NCI-H510A treated with DMSO at 0.1 percent for 48 hours (cell line): ENCODE measurements at regions not wholly inside any gene's neighbourhood (a gene's known extent, or its start where the extent isn't known, plus 50 kb on each side); places are given as distances from the start of the nearest gene placed in this dataset.
"Not testable (repeated sequence)": the region's sequence is repeated elsewhere in the genome, so short reads cannot be mapped to it uniquely, and the experiment has no call there.

ENCODE experiments used
- DNase-seq: peaks from one replicate; lab custom pipeline; 2025; lab: John Stamatoyannopoulos, UW

DNA sequence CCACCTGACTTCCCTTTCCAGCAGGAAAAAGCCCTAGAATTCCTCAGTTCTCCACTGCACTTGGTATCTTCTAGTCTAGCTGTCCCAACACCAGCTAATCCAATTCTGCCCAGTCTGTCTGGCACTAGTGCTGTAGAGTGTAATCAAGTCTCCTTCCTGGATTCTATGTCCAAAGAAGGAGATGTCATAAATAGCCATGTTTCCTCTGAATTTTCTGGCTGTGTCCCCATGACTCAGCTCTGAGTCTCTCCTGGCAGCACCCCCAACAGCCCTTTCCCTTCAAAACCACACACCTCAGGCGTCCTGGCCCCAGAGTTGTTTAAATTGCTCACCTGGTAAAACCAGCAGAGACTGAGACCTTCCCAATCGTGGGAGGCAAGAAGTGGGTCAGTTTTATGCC, 197.2 kb downstream of the GRXCR1 start:
- DNase-seq: no peak

DNA sequence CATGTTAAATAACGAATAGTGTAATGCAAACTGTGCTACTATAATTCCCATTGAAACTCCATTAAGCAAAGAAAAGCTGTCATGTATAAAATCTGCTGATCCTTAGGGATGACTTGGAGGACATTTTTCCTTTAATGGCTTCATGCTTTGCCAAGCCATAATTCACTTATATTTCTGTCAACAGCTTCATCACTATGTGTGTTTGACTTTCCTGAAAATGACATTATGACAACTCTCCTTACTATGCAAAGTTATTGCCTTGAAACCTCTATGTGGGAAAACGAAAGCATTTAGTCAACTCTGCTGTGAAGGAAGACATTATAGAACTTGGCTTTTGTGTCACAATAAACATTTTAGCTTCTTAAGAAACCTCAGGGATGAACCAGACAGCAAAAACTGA, 210.5 kb downstream of the GRXCR1 start:
- DNase-seq: no peak

DNA sequence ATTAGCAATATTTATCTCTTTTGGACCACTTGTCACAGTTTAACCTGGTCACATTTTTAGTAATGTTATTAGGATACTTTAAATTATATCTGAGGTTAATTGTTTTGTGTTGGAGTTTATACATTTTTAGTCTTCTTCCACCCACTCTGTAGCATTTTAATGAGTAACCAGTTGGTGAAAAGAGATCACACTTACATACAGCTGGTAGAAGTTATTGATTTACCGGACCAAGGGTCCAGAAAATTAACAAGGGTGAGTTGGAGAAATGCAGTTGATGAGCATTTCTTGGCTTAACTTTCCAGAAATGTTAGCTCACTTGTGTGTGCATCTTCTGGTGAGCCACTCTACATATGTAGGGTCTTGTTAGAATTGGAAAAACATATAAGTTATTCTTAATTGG, 219.6 kb downstream of the GRXCR1 start:
- DNase-seq: no peak

DNA sequence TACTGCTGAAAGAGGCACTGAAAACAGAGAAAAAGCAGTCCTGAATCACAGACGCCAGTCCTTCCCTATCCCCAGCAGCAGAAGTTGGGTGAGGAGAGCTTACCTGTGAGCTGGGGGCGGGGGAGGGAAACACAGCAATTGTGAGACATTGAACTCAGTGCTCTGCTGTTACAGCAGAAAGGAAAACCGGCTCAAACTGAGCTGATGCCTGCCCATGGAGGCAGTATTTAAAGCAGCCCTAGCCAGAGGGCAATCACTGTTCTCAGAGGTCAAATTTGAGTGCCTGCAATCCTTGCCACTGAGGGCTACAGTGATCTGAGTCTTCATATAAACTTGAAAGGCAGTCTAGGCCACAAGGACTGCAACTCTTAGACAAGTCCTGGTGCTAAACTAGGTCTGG, 220.7 kb downstream of the GRXCR1 start:
- no peak for DNase-seq

DNA sequence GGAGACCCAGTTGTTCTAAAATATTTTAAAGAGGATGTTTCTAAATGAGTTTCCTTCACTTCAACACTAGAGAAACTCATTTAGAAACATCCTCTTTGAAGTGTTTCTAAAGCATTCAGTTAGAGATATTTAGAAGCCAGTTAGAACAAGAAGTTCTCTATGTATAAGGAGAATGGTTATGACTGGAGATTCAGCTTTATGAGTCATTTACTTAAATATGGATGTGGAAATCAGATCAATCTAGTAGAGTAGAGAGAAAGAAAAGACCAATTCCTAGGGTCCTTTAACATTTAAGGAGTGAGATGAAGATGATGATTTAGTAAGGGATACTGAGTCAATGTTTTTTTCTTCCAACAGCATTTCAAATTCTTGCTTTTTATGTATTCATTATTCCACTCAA, 234.1 kb downstream of the GRXCR1 start:
- no peak for DNase-seq

DNA sequence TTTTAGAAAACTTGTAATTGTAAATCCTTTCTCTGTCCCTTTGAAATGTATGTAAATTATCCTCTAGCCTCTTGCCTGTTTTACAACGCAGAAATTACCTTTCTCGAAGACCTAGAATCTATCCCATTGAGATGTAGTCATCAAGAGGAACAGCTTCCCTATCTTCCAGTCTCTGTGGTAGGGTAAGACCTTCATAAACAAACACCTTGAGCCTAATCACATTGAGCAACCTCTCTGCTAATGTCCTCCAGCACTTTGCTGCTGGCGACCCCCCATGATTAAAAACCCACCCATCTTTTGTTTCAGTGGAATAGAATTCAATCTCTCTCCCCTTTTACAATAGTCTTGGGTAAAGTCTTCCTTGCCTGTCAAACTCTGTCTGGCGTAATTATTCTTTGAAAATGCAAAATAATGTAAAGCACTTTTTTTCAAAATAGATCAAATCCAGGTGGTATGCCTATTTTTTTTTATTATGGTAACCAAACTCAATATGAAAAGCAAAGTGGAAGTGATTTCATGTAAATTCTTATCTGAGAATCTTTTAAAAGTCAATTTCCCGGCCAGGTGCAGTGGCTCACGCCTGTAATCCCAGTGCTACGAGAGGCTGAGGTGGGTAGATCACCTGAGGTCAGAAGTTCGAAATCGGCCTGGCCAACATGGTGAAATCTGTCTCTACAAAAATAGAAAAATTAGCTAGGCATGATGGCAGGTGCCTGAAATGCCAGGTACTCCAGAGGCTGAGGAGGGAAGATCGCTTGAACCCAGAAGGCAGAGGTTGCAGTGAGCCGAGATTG, 237.9 kb downstream of the GRXCR1 start:
- no peak for DNase-seq

DNA sequence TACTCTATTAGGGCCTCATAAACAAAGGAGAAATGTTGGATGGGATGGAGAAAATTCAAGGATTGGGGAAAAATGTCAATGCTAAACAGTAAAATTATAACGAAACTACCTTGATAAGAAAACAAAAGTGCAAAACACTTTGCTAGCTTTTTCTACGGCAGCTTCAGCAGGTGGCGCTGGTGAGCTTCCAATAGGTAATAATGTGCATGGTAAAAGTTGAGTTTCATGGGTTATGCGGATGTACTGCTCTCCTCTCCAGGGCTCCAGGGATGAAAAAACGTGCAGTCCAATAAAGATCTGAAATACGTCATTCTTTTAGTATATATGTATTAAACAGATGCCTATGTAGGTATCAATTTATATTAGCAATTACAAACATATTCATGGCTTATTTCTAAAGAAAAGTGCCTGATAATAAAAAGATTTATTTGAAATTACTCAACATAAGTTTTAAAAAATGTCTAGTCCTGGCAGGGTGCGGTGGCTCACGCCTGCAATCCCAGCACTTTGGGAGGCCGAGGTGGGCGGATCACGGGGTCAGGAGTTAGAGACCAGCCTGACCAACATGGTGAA, 239.6 kb downstream of the GRXCR1 start:
- peak; percentile 58 for DNase-seq

DNA sequence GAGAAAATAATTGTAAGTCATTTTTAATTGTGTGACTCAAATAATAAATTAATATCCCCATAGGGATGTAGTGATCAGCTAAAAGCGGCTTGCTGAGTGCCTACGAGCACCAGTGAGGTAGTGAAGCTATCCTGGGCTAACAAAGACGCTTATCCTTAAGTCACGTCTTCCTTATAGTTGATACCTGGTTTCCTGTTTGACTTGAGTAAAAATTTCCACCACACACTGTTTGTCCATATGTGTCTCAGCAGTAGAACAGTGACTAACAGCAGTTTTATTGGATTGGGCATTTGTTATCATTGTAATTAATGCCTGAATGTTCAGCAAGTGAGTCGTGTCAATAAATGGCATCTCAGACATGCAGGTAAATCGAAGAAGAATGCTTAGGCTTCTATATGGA, 241.1 kb downstream of the GRXCR1 start:
- DNase-seq: no peak

DNA sequence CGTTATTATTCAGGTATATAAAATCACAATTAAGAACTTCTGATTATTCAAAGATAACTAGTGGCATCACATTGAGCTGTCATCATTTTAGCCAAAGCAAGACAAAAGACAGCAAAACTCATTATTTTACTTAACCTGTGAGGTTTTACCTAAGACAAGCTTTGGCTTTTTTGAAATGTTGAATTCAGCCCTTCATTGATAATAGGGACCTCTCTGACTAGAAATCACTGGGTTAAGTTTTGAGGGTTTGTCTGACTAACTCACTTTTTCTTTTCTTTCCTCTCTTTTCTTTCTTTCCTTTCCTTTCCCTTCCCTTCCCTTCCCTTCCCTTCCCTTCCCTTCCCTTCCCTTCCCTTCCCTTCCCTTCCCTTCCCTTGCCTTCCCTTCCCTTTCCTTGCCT, 244.2 kb downstream of the GRXCR1 start:
- no peak for DNase-seq

DNA sequence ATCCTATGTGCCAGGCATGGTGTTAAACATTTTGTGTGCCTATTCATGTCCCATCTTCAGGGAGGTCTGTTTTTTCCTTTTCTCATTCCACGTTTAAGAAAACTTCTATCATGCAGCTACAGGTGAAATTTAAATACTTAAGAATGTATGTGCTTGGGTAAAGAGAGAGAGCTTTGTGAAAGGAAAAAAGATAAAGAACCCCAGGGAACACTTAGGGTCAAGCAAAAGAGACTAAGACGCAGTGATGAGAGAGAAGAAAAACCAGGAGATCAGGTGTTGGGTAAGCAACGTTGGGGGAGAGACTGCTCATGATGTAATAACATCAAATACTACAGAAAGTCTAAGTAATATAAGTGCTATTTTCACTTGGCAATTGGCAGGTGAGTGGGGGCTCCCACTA, 253.7 kb downstream of the GRXCR1 start:
- no peak for DNase-seq

DNA sequence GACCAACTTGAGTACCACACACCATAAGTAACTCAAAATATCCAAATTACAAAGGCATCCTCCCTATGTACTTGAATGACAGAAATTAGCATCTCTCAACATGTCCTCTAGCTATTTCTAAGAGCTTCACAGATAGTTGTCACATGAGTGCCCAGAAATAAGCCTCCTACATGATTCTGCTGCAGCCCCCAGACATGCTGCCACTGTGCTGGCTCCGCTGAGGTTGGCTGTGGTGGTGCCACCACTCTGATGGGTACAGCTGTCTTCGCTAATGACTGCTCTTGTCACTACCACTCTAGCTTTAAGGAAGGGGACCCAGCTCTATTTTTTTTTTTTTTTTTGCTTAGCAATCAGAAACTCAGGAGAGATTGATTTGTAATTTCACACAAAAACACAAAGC, 256.0 kb downstream of the GRXCR1 start:
- no peak for DNase-seq

DNA sequence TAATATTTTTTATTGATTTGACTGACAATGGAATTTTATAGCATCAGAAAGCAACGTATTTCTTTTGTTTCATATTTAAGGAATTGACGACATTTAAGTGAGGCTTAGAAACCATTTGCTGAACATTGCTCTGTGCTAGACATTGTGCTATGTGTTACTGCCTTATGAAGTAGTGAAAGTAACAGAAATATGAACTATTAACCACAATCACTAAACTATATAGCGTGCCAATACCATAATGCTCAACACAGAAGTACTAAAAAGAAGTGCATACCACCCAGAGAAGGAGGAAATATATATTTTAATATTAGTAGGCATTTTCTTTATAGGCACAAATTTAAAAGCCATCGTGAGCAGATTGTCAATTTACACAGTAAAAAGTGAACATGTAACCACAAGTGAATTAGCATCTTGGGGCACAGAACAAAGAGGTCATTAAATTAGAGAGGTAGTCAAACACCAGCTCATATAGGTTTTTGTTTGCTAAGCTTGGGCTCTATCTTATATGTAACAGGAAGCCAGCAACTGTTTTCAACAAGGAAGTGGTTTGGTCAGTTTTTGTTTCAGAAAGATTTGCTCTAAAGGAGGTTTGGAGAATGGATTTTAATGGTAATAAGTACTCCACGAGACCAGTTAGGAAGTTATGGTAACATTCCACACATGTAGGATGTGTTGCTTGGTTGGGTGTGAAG, 270.7 kb downstream of the GRXCR1 start:
- peak; percentile 21 for DNase-seq

DNA sequence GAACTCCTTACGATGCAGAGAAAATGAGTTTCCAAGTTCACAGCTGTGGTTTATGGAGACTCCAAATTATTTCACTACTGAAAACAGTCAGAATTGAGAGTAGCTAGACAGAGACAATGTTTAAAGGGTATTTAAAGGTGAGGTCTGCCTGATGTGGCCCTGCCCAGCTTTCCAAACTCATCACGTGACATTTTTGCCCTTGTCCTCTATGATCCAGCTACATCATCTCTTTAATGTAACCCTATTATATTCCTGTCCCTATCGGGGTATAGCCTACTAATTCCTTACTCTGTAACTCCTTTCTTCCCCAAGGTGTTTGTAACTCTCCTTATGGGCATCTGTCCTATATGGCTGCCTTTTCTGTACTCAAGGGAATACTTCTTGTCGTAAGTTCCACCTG, 297.2 kb downstream of the GRXCR1 start:
- no peak for DNase-seq

DNA sequence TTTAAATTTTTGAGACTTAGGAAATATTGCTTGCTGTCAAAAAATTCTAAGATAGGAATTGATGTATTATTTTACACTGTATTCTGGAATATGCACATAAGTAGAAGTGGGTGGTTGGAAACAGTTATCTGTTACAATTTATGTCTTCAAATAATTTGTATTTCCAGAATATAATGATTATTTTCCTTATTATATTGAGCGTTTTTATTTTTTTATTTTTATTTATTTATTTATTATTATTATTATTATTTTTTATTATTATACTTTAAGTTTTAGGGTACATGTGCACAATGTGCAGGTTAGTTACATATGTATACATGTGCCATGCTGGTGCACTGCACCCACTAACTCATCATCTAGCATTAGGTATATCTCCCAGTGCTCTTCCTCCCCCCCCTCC, 320.1 kb downstream of the GRXCR1 start:
- DNase-seq: not testable (repeated sequence)

DNA sequence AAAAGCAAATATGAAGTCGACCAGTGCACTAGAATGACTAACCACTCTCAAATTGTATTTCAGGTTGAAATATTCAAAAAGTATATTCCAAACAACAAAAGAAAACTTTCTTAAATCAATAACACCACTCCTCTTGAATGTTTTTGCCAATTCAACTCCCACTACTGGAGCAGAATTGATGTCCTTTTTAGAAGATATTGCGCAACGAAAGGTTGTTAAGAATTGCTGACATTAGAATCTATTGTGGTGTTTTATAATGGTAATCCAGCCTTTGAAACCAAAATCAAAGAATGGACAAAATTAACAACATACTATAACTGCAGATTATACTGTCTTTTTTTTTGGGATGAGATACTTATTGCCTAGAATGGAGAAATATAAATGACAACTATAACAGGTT, 331.3 kb downstream of the GRXCR1 start:
- no peak for DNase-seq

DNA sequence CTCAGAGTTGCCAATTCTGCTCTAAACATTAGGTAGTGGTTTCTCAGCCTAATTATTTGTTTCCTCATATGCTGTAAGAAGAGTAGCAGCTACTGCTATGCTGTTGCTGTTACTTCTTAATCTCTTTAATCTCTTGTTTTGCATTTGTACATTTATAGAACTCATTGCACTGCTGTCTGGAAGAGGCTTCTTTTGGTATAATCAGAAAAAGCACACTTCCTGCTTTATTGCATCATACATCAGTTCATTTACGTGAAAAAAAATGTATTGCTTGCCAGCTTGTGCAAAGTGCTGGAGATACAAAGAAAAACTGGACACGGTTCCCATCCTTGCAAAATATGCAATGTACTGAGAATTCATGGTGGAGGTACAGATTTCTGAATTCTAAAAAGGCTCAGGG, 332.0 kb downstream of the GRXCR1 start:
- DNase-seq: no peak

DNA sequence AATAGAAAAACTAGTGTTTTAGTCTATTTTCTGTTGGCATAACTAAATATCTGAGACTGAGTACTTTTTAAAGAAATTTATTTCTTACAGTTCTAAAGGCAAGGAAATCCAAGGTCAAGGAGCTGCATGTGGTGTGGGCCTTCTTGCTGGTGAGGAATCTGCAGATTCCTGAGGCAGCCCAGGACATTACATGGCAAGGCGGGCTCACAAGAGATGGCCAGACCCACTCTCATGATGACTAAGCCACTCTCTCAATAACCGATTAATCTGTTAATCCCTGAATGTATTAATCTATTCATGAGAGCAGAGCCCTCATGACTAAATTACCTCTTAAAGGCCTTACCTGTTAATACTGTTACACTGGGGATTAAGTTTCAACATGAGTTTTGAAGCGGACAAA, 340.8 kb downstream of the GRXCR1 start:
- DNase-seq: no peak

DNA sequence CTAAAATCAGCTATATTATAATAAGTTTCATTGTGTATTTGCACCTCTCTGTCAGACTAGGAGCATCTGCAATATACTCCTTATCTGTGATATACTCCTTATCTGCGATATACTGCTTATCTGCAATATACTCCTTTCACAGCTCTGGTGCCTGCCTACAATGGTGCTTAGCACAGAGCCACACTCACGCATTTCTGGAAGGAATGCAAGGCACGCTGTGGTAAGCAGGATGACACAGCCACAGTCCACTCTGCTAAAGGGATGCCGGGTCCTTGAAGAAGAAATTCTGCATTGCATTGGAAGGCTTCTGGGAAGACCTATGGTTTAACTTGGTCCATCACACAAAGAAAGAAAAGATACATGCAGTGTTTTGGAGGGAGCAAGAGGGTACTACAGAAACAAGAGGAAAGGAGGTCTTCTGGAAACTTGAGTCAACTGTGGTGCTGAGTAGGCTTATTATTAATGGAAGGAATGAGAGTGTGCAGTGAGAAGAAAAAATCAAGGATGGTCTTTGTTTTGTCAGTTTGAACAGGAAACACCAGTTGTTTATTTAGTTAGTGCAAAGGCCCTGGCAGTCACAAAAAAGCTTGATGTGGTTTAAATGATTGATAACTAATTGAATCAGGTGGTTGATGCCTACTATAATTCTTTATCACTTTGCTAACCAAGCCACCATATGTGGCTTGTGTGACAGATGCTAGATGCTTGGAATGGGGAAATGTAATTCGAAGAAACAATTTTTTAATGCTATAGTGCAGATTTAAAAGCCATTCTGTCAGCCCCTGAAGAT, 342.3 kb downstream of the GRXCR1 start:
- DNase-seq: no peak

DNA sequence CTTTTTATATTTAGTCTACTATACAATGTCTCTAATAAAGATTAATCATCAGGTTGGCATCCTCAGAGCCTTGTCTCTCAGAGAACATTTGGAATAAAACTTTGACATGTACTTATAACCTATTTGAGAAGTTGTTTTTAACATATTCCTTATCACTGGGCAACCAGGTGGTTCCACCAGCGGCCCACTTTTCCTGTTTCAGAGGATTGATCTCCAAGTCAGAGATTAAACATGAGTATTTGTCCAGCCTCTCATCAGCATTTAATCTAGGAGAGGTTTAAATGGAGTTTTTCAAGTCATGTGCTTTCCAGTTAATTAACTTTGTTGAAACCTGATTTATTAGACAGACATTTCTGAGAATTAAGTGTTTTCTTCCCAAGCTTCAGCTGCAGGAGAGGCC, 345.5 kb downstream of the GRXCR1 start:
- no peak for DNase-seq

DNA sequence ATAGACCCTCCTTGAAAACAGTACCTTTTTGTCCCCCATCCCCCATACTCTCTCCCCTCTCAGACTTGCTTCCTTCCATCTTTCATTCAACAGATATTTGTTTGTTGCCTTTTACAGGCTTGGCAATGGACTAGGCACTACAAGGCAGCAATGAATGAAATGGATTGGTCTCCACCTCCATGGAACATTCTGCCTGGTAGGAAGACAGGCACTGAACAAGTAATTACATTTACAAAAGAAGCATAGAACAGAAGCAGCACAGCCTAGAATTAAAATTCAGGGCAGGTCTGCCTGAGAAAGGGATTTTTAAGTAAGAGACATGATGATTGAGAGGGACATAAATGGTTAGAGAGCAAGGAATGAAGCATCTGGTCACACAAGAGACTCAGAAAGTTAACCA, 346.1 kb downstream of the GRXCR1 start:
- no peak for DNase-seq

DNA sequence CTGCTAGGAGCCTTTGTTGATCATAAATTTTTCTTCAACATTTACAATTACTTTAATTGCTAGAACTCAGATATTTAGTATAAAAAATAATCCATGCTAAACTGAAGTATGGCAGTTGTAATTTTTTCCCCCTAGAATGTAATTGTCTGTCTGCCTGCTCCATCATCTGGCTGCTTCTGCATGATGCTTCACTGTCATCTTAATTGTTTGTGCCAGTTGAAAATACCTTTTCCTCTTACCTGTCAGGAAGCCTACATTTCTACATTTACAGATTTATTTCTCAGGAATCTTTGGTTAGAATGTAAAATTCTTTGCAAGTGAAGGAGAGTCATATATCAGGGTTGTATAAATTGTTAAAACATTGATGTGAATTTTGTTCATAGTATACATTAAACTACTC, 348.6 kb downstream of the GRXCR1 start:
- no peak for DNase-seq

DNA sequence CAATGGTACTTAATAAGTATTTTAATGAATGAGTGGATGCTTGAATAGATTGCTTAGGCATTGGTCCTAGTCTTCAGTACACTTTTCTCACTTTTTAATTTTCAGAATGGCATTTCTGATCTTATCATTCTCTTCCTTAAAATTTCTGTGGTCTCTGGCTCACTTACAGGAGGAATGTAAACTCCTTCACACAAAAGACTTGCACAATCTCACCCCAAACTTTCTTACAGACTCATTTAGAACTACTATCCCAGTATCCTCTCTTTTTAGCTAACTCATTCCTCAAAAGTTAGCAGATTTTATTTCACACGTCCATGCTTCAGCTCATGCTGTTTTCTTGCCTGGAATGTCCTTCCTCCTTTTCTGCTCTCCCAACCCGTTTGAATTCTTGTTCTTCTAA, 350.1 kb downstream of the GRXCR1 start:
- no peak for DNase-seq
